DMS53 (cell line): ENCODE measurements at regions not wholly inside any gene's neighbourhood (a gene's known extent, or its start where the extent isn't known, plus 50 kb on each side); places are given as distances from the start of the nearest gene placed in this dataset.

Experiments
- DNase-seq: peaks from one replicate; lab custom pipeline; 2025; lab: John Stamatoyannopoulos, UW

DNA sequence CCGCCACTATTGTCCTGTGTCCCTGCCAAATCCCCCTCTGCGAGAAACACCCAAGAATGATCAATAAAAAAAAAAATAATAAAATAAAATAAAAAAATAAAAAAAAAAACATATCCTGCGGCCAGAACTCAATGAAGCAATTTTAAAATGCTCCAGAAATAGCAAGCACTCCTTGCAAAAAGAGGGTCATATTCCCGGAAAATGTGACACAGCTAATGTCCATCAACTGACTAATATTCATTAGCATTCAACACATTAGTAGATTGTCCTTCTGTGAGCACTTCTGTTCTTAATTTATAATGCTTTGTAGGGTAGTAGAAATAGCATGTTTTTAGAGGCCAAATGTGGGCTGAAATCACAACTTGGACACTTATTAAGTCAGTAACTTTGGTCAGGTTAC is 252.3 kb upstream of the SESN3 start:
- DNase-seq, result no peak

DNA sequence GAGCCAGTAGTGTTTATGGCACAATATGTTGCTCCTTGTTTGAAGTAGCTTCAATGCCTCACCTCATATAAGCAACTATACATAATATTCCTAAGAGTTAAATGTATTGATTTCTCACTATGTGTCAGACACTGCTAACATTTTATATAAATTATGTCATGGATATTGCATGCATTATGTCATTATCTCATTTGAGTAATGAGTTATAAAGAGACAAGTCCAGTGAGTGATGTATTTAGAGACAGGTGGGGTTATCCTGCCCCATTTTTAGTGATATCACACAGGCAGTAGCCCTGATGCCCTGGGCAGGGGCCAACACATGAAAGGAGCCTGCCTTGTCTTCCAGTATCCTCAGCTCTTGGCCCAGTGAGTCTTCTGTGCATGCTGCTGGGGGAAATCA is 247.0 kb upstream of the SESN3 start:
- DNase-seq, result no peak

DNA sequence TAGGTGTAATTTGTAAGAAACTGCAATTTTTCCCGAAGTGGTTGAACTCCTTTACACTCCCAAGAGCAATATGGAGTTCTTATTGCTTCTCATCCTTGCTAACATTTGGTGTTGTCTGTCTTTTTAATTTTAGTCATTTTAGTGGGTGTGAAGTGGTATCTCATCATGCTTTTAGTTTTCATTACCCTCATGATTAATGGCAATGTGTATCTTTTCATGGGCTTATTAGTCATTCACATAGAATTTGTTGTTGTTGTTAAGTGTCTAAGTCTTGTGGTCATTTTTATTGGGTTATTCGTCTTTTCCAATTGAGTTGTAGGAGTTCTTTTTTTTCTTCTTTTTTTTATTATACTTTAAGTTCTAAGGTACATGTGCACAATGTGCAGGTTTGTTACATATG is 238.3 kb upstream of the SESN3 start:
- DNase-seq, result no peak

DNA sequence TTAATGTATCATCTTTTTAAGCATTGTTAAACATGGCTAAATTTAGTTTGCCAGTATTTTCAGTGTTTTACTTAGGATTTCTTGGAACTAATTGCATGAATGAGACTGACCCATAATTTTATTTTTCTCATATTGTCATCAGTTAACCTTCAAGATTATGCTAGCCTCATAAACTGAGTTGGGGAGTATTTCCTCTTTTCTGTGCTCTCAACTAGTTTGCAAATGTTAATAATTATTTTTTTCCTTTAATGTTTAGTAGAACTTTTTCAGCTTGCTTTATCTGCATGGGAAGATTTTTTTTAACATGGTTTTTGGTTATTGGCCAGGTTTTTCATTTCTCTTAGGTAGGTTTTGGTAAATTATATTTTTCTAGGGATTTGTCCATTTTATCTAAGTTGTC is 235.4 kb upstream of the SESN3 start:
- DNase-seq, result no peak

DNA sequence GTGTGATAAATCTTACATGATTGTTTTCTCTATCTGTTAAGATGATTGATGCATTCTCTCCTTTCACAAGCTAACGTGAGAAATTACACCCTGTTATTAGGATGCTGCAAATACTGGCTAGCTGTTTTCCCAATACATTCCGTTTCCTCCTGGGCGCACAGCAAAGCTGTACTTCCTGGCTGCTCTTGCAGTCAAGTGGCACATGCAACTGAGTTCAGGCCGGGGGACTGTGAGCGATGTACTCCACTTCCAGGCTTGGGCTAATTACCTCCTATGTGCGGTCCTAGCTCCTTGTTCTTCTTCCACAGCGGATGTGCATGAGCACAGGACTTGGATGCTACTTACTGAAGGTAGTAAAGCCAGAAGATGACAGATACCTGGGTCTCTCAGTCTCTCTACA is 234.9 kb upstream of the SESN3 start:
- DNase-seq, result no peak

DNA sequence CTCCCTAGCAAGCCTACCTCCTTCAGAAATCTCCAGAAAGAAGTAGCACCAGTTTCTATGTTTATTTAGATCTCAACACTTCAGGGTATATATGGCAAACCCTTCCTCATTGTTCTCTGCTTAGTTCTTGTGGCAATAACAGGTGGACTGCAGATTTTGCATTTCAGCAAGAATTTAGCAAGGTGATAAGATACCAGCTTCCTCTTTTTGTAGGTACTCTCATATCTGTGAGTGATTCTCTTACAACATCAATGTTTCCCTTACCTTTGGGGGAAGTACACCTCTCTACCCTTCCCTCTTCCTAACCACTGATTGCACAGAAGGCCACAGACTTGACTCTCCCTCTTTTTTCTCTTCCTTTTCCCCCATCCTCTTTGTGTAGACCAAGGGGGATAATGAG is 230.9 kb upstream of the SESN3 start:
- peak; percentile 18 for DNase-seq

DNA sequence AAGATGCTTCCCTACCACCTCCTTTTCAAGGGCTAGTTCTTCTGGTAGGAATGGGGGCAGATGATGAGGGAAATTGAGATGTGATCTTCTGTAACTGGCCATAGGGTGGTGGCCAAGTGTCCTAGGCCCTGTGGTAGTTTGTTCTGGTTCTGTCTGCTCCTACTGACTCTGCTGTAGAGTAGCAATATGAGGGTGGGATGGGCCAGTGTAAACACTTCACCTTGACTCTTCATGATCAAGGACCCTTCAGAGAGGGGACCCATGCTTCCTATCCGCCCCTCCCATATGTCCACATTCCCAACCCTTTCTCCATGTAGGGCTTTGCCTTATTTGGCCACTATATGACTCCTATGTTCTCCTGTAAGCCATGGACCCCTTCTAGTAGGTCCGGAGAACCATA is 230.3 kb upstream of the SESN3 start:
- no peak for DNase-seq

DNA sequence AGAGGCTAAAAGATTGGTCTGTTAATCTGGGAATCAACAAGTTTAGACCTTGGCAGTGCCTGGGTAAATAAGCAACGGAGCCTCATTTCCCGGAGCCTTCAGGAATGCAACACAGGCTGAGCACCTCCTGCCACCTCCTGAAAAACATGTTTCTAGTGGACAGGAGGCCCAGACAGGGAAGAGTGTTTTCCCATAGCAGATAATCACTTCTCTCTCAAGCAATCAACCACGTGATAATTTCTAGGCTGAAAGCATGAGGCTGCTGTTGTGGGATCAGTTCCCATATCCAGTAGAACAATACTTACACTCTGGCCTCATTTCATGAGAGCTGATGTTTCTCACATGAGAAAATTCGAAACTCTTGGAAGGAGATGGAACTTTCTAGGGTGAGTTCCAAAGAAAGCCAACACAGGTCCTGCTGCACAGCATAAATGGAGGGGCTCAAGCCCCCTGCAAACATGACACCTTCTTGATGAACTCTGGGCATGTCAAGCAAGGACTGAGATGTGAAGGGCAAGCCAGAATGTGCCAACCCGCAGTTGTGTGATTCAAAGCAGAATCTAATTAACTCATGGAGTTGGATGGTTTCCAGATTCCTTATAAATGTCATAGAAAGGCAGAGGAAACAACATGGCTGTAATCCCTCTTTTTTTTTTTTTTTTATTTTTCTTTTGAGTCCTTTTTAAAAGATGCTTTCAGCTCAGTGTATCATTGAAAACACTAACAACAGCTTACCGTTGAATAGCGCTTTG is 228.5 kb upstream of the SESN3 start:
- DNase-seq, result no peak

DNA sequence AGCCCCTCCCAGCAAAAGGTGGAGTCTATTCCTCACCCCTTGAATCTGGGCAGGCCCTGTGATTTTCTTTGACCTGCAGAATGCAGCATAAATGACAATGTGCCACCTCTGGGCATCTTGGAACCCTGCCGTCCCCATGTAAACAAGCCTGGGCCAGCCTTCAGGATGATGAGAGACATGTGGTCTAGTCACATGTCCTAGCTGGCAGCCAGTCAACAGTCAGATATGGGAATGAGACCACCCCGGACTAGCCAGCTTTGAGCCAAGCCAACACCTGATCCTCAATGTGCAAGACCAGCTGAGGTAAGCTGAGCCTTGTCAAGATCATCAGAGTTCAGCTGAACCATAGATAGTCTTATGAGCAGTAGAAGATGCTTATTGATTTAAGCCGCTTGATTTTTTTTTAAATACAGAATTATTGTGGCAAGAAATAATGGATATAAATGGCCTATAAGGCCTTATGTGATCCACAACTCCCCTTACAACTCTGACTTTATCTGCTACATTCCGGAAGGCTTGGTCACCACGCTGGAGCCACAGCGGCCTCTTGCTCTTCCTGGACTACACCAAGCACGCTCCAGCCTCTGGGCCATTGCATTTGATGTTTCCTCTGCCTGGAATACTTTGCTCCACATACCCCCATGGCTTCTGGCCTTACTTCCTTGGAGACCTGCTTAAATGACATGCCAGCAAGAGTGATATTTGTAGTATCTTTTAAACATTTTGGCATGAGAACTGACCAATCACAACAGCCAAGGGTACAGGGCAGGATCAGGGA is 225.9 kb upstream of the SESN3 start:
- no peak for DNase-seq

DNA sequence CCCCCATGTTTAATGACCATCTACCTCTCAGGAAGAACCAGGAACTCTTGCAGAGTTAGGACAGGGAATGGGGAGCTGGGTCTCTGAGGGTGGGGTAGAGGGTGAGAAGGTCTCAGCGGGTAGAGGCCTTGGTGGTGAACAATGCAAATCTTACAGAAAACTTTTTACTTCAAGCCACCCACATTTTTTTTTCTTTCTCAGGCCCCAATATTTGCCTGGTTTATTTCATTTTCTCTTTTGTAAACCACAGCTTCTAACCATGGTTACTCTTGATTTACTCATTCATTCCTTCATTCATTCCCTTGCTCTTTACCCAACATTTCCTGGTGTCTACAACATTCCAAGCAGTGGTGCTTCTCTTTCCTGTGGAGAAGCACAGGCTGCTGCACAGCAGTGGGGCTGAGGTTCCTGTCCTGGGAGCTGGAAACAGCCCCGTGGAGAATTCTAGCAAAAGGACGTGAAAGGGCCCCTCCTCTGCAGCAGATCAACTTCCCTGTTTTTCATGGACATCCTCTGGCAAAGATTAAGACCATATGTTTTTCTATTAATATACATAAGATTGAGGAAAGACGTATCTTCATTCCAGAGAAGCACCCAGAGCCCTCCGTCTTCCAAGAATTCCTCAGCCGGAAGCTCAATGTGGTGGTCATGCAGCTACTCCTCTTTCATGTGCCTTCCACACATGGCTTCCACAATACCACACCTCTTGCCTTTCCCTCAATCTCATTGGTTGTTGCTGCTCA is 224.4 kb upstream of the SESN3 start:
- no peak for DNase-seq

DNA sequence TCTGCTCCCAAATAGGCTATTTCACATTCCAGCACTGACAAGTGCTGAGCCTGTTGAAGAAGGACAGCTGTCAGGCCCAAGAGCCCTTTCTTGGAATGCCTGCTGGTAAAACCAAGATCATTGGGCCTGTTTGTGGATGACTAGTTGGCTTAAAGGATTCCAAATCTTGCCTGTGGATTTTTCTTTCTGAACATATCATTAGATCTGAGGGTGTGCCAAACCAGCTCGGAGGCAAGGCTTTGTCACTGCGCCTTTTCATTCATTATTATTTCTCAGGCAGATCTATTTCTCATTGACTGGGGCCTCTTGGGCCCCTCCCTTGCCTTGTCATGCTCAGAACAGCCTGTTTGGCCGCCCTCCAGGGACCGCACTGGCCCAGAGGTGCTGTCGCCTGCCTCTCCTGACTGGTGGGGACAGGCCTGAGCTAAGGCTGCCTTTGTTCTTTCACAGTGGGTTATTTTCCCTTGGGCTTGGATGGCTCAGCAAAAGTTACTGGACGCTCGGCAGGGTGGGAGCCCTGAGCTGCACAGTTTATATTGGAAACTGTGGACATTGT is 222.7 kb upstream of the SESN3 start:
- no peak for DNase-seq

DNA sequence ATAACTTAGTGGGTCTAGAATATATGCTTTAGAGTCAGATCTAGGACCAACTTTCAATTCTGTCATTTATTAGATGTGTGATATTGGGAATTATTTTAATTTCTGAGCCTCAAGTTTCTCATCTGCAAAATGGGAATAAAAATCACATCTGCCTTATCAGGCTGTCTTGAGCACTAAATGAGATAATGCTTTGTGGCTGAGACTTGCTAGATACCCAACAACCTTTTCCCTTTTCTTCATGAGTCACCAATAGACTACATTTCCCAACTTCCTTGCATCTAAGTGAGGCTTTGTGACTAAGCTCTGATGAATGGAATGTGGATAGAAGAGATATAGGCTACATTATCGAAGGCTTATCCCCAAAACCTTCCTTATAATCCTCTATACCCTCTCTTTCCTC is 220.7 kb upstream of the SESN3 start:
- DNase-seq, result no peak

DNA sequence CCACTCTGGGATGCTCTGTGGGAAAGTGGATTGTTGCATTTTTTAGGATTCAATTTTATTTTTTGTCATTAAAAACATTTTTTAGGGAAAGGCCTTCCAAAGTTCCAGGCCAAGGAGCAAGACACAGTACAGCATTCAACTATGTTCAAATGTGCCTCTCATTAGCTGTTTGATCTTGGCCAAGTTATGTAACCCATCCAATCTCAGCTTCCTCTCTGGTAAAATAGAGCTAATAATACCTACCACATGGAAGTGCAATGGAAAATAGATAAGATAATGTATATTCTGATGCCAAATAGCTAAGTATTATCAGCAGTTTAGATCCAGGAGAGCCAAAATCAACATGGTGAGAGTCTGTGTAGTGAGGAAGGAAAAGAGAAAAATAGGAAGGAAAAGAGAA is 220.3 kb upstream of the SESN3 start:
- no peak for DNase-seq

DNA sequence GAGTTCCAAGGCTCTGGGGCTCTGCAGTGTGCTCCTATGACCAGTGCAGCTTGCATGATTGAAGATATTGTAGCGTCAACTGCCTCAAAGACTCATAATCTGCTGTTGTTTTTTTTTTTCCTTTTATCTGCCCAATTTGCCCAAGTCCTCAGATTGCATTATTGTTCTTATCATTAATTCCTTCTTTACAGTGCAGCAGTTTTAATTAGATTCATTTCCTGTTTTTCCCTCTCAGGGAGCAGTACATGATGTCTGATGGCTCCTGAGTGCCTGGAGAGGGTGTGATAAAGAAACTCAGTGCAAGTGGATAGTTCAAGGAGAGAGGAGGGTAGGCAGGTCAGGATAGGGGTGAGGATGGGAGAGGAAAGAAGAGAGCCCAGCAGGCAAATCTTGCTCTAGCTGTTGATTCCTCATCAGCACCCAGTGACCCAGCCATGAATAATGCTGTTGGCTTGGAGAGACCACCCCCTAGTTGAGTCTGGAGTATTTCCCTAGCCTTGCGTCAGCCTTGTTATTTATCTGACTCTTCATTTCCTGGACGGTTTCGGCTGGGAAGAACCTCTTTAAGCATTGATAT is 219.6 kb upstream of the SESN3 start:
- no peak for DNase-seq

DNA sequence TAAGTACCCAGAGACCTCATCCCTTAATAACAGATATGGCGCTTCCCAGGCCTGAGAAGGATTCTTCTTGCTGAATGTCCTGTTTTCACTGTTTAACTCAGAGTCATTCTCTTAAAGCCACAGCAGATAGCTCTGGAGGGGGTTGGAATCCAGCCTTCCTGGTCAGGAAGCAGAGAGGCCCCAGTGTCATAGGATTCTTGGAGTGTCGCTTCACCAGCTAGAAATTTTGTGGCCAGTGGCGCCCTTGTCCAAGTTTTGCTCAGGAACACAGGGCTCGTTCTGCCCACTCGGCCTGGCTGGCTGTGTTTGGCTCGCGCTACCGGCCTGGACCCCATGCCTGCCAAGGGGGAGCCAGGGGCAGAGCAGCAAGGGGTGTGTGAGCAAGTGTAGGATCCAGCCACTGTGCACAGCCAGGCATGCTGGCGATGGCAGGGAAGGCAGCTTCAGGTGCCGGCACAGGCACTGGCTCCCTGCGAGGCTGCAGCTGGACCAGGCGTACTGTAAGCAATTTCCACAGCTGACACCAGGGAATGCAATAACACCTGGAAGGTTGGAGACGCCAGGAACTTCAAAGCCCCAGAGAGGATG is 214.8 kb upstream of the SESN3 start:
- DNase-seq, result no peak

DNA sequence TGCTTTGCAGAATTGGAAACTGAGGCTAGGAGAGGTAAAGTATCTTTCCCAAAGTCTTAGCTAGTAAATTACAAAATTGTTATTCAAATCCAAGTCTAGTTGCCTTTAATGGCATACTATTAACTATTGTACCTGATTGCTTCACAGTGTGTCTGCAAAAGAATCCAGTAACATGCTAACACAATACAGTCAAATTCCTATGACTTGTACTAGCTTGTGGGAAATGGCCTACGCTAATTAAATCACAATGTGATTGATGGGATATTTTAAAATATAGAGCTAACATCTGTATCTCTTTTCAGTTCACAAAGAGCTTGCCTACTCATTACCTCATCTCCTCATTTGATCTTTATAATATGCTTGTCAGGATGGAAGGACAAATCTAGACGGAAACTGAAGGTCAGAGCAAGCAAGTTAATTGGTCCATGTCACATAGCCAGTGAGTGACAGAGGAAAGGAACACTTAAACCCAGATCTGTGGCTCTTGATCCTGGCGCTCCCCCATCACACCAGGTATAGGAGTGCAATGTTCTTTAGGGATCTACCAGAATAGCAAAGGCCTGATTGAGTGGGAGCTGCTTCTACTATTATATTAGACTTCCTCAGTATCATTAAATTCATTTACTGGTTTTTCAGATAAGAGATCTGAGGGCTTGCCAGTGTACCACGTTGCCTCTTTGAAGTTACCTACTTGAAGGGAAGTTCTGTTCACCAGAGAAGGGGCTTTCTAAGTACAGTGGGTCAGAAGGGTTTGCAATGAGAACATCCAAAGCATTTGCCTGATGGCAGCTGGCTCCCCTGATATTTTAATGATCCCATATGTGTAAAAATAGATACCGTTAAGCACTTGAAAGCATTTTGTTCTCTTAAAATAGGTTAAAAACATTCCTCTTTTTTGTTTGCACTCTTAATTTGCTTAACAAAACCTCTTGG is 213.6 kb upstream of the SESN3 start:
- no peak for DNase-seq

DNA sequence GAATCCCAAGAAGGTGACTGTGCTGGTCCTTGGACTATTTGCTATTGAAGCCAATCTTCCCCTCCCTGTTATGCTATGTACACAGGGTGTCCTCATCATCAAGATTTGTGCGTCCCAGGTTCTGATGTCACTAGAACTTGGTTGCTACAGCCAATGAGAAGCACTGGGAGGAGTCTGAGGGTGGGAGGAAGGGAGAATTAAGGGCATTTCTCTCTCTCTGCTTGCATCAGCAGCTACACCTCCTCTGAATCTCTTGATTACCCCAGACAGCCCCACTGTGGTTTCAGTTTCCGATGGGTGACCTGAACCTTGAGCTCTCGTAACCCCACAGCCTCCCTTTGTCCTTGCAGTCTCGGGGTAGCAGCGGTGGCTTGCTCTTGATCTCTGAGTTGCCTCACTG is 212.4 kb upstream of the SESN3 start:
- DNase-seq, result no peak

DNA sequence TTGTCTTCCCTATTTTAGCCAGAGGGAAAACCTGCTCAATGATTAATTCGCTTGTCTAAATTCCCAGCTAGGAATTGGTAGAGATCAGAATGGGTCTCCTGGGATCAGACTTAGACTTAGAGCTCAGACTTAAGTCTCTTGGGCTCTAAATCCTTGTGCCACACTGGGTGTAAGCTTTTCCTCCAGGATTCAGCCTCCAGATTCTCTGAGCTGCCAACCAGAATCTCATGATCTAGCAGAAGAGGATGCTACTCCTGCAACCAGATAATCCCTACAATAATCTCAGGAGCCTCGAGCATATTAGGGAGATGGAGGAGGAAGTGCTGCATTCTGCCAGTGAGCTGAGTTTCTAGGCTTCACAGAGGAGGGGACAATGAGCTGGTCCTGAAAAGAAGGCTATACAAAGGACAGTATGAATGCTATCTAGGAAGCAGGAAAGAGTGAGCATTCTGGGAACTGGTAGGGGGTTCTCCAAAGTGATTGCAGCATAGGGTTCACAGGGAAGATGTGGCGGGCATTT is 211.6 kb upstream of the SESN3 start:
- DNase-seq, result no peak

DNA sequence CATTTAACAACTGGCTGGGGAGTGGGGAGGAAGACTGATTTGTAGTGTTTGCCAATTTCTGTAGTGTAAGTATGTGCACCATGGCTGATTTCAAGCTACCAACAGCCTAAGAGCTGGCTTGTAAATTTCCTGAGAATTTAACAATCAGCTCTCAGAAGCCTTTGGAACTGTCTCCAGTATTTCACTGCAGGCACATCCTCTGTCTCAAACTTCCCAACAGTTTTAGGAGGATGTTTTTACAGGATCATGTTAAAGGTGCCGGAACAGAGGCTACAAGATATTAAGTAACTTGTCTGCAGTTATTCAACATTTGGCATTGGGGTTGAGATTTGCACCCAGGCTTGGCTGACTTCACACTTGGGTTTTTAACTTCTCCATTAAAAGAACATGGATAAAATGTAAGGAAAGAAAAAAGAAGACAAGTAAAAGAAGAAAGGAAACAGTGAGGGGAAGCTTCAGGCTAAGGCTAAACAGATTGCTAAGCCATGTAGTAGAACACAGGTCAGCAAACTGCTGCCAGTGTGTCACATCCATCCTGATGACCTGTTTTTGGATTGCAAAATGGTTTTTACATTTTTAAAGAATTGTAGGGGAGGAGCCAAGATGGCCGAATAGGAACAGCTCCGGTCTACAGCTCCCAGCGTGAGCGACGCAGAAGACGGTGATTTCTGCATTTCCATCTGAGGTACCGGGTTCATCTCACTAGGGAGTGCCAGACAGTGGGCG is 204.8 kb upstream of the SESN3 start:
- DNase-seq, result peak; percentile 11

DNA sequence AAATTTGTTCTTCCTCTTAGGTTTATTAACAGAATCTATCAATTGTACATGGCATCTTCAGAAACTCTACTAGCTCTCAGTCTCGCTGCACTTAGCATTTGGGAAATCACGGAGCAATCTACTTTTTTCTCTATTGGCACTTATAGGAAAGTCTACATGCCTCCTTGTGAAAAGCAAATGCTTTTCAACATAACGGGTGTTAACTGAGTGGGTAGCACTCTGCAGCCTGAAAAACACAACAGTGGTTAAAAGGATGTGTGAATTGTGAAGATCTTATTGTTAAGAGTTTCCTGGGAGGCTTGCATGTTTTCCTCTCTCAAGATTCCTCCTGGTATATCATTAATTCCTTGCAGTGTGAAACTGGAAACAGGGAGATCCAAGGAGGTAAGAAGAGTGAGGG is 204.2 kb upstream of the SESN3 start:
- DNase-seq, result no peak
